GM19239 (cell line): ENCODE measurements at regions not wholly inside any gene's neighbourhood (a gene's known extent, or its start where the extent isn't known, plus 50 kb on each side); places are given as distances from the start of the nearest gene placed in this dataset.

Experiments
- DNase-seq: peaks from one replicate; pipeline ENCODE4 v3.0.0; 2011; ENCODE audit warnings: low spot score; ENCODE audit not compliant: insufficient read length
- FAIRE-seq: peaks from 2 replicates; lab custom pipeline; 2011; peaks lifted over from hg19 to GRCh38; lab: Jason Lieb, UNC

DNA sequence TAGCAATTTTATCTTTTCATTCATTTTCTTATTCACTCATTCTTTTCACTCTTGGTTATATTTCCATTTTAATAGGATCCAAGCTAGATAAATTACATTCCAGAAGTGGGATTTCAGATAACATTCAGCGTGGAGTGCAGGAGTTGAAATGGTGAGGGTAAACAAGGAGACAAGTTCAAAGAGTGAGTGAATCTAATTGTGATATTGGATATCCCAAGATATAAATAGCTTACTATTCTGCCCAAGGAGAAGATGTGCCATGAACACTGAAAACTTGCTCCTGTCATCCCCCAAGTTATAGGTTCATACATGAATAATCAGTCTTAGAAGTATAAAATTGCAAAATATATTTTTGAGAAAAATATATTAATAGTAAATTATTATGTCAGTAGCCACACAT is 459.3 kb downstream of the CETN3 start:
- DNase-seq (no peak), FAIRE-seq (no peak)

GRCh38 chr5:89948977-89949376 is 460.6 kb downstream of the CETN3 start:
- FAIRE-seq: no peak
- no peak for DNase-seq

GRCh38 chr5:89946916-89947315 is 462.6 kb downstream of the CETN3 start:
- no peak for FAIRE-seq
- no peak for DNase-seq

- DNase-seq: no peak
- FAIRE-seq: no peak
Observed at GRCh38 chr5:89946508-89946907, 463.0 kb downstream of the CETN3 start.

GRCh38 chr5:89942171-89942570 is 467.4 kb downstream of the CETN3 start:
- DNase-seq (no peak), FAIRE-seq (no peak)

- FAIRE-seq: no peak
- DNase-seq: no peak
Observed at GRCh38 chr5:89936576-89936975, 473.0 kb downstream of the CETN3 start.

GRCh38 chr5:89934069-89934468 is 475.5 kb downstream of the CETN3 start:
- DNase-seq (no peak), FAIRE-seq (peak; percentile 54)

DNA sequence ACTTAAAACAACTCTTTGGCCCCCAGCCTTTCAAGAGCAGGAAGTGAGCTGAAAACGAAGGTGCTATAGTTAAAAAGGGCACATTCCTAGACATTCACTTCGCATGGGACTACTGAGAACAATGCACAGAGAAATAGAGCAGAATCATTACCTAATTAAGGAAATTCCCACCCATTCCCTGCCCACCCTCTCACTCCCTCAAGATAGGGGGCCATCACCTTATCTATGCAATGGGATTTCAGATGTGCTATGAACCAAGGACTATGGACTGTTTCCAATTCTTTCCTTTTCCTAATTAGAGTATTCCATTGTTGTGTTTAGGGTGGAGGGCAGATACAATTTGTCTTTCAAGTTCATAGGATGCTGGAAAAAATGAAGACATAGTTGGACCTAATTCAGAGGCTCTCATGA is 476.8 kb downstream of the CETN3 start:
- DNase-seq (no peak), FAIRE-seq (no peak)

DNA sequence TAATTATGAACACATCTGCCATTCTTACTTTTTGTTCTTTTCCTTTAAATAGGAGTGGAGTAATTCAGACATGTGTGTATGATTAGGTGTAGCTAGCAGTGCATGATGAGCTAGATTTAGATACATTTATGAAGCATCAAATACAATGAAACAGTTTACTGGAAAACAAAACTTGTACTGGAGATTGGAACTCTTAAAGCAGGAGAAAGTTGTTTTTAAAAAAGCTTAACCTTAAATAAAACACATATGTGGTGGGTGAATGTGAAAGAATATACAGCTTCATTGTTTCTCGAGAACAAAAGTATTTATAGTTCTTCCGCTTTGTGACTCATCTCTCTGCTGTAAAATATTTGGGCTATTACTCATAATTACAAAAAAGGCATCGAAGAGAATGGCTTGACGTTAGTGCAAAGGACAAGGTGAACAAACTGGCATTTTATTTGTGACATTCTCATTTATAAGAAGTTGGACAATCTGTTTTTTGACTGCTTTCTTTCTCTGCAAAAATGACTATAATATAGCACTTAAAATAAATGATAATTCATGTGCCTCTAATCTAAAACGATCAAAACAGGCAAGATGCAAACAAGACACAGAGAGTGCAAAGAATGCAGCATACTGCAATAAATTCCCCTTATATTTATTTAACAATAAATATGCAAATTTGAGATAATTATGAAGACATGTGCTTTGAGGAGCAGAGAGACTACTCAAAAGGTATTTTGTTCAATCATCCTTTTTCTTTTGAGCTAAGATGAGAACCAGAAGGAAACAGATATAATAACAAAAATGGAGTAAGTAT is 478.8 kb downstream of the CETN3 start:
- peak; percentile 84 for FAIRE-seq
- DNase-seq: no peak

DNA sequence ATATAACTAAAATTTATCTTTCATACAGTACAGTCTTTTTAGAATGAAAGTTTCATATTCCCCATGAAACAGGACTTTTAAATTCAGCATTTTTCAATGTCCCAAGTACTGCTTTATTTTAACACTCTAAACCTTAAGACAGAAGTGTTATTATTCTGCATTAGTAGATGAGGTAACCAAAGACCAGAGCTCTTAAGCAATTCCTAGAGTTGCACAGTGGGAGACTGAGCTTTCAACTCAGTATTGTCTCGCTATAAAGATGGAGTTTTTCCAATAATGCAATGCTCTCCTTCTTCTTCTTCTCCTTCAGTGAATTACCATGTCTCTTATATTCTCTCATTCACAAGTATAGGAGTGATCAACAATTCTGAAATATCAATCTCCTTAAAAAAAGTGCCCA is 479.7 kb downstream of the CETN3 start:
- no peak for DNase-seq

DNA sequence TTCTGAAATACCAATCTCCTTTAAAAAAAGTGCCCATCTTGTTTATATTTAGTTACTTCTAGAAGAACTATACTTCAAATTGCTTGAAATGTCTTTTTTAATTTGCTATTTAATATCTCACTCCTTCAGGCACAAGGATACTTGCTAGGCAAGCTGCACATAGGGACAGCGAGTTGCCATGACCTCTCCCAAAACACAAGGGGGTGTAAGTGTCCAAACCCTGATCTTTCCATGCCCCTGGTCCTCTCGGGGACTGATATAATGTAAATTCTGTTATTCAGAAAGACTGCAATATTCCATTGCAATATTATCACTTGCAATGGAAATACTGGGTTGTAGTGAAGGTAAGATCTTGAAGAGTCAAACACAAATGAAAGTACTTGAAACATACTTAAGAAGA is 480.4 kb downstream of the CETN3 start:
- DNase-seq: no peak
- no peak for FAIRE-seq

More for the DNA sequence above, 479.7 kb downstream of the CETN3 start:
- peak; percentile 18 for FAIRE-seq

DNA sequence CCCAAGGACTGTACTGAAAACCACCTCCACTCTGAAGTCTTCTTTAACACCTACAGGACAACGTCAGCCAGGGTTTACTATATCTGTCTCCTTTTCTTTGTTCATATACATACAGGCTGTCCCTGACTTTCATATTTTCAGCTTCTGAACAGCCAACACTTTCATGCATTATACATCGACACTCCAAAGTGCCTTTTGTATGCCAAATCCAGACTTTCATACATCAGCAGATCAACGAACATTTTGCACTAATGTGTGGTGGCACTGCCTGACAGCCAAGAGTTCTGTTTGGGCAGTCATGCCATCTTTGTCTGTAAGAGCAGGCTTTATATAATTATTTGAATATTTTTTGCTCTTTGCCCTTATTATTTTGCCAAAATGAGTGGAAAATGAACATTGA is 487.4 kb downstream of the CETN3 start:
- FAIRE-seq (no peak), DNase-seq (no peak)

DNA sequence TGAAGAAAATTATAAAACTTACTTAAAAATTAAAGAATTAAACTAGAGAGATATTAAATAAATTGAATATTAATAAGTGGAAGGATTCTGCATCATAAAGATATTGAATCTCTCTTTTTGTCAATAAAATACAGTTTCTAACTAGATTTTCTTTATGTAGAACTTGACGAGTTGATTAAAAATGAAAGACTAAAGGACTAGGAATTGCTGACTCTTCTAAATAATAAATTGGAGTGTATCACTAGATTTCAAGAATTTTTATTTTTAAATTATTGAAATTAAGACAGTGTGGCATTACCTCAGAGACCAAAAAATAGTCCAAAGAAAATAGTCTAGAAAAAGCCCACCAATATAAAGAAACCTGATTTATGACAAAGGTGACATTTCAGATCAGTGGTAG is 492.4 kb downstream of the CETN3 start:
- no peak for FAIRE-seq

DNA sequence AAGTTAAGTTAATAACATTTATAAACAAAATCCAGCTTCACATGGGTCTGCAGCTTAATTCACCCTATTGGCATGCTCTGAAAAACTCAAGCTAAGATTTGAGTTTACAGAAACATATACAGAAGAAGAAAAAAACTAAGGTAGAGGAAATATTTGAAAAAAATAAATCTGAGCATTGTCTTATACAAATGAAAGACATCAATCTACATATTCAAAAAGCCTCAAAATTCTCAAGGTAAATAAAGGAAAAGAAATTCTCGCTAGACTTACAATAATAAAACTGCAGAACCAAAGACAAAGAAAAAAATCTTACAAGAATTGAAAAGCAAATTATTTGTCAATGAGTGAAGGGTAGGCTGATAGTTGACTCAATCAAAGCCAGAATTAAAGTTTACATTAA is 493.4 kb downstream of the CETN3 start:
- FAIRE-seq (no peak), DNase-seq (no peak)

More for the DNA sequence above, 492.4 kb downstream of the CETN3 start:
- no peak for DNase-seq

DNA sequence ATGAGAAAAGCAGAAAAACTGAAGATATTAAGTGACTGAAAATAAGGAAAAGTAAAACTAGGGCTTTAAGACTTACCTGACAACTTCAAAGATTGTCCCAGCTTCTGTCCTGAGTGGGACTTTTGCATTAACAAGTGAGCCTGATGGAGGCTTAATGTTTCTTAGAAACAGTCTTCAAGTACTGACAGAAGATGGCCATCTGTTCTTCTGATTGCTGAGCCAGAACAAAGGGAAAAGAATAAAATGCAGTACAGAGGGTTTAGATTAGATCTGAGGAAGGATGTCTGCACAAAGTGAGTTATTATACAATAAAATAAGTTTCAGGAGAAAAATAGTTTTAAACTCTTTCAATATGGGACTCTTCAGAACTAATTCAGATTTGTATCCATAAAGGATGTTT is 500.7 kb downstream of the CETN3 start:
- DNase-seq: no peak
- FAIRE-seq: no peak

DNA sequence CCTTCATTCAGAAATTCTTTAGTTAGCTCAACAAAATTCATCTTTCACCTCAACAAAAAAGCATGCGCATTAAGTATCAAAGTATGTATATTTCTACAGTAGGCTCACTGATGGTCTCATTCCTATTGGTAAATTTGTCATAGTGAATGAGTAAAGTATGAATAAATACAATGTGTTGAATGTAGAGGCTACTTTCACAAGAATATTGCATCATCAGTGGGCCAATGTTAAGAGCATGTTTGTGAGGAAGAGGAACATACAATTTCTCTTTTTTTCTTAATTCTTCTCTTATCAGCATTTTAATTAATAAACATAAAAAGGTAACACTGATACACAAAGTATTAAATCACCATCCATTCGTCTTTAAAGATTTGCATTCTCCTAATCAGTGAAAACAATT is 505.1 kb downstream of the CETN3 start:
- FAIRE-seq: no peak
- no peak for DNase-seq

GRCh38 chr5:89901983-89902382 is 507.6 kb downstream of the CETN3 start:
- DNase-seq: no peak
- FAIRE-seq: no peak

DNA sequence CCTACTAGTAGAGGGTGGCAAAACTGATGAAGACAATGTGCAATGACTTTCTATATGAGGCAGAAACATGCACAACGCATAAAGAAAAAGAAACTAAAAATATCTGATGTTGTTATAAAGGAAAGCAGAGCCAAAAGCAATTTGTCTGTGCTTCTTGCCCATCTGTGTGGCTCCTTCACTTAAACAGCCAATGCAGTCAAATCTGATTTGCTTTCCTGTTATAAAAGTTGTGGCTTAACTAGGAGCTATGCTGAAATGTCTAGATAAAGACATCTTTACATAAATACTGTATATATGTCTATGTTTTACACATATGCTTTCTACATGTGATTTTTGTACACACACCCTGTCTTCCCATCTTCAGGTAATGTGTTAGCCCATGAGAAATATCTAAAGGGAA is 508.2 kb downstream of the CETN3 start:
- no peak for FAIRE-seq

DNA sequence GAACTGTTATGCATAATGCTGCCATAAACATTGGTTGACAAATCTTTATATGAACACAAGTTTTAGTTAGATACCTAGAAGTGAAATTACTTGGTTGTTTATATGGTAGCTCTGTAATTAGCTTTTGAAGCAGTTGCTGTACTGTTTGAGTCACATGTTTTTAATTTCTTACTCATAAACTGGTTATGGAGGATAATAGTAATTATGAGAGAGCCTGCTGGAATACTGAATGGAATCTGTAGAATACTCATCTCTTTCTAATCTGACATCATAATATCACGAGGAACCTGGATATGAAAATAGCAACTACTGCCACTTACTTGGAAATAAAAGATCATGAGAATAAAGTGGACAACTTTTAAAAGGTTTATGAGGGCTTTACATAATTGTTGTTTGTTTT is 509.2 kb downstream of the CETN3 start:
- no peak for FAIRE-seq
- no peak for DNase-seq

More for the DNA sequence above, 508.2 kb downstream of the CETN3 start:
- no peak for DNase-seq

DNA sequence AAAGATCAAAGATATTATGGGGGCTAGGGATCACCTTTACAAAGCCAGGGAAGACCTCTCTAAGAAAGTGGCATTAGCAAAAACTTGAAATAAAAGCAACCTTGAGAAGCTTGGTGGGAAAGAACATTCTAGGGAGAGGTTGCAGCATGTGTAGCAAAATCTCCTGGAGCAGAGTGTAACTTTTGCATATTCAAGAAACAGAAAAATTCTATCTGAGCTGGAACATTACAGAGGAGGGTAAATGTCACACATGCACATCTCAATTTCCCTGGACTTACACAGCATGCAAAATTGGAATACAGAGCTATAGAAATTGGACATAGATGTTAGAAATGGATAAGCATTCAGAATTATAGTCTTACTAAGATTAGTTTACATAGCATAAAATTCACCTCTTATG is 510.0 kb downstream of the CETN3 start:
- DNase-seq: no peak
- FAIRE-seq: no peak

- no peak for FAIRE-seq
- no peak for DNase-seq
Observed at GRCh38 chr5:89893546-89893945, 516.0 kb downstream of the CETN3 start.

DNA sequence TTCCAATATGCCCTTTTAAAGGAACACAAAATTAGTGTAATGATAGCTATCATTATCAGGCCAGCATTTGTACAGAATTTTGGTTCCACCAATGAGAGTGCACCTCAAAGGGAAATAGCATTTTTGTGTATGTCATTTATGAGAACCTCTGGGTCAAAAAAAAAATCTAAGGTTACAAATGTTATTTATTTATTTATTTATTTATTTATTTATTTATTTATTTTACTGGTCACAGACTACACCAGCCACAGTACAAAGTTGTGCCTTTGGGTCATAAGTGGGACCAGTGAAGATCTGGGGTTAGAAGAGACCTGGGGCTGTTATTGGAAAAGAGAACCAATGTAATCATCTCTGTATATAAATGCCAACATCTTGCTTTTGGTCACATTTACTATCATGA is 523.9 kb downstream of the CETN3 start:
- DNase-seq (no peak), FAIRE-seq (no peak)
